A549 (cell line): ENCODE measurements at regions not wholly inside any gene's neighbourhood (a gene's known extent, or its start where the extent isn't known, plus 50 kb on each side); places are given as distances from the start of the nearest gene placed in this dataset.

Source experiments
- ATAC-seq, 2 experiments: fragments of 200-7000 bp in 1 of 2; fragments of >200 bp in 1 of 2; cut with Nextera tagmentation in 1 of 2; cut with Tn5 transposase in 1 of 2; 3 replicates each; pipeline versions ENCODE4 v1.8.0 to v1.9.1; 2018 to 2020; ENCODE audit warnings: mild to moderate bottlenecking in 1 of 2, moderate library complexity in 1 of 2
- CTCF ChIA-PET: fragments of 300-600 bp; sonication (Branson Sonifier 250); formaldehyde crosslinking; extraction: SDS; loops from one replicate; lab custom pipeline; 2021; ENCODE audit warnings: antibody characterized with exemption, inconsistent platforms; lab: Yijun Ruan, JAX
- POLR2A ChIA-PET: fragments of 350-600 bp; formaldehyde crosslinking; extraction: SDS; loops from one replicate; lab custom pipeline; 2021; ENCODE audit warnings: antibody characterized with exemption, inconsistent platforms; lab: Yijun Ruan, JAX
- DNase-seq, 2 experiments: peaks; one replicate each; pipeline versions ENCODE4 v3.0.0 to v3.0.0-alpha.2; 2011 to 2016; ENCODE audit warnings: low read depth in 1 of 2, low spot score in 1 of 2
- FAIRE-seq: peaks from 2 replicates; lab custom pipeline; 2011; peaks lifted over from hg19 to GRCh38; lab: Jason Lieb, UNC
- H3K27ac ChIP-seq, 2 experiments: fragments of >200 bp; sonication (Bioruptor Twin); formaldehyde crosslinking; 3 replicates each; pipeline ENCODE4 v1.5.1; 2016 to 2017
- H3K4me1 ChIP-seq: fragments of >200 bp; sonication (Bioruptor Twin); formaldehyde crosslinking; 3 replicates; pipeline ENCODE4 v1.6.1; 2016
- H3K4me2 ChIP-seq: fragments of >200 bp; sonication (Bioruptor Twin); formaldehyde crosslinking; 3 replicates; pipeline ENCODE4 v1.6.1; 2016
- H3K4me3 ChIP-seq: fragments of >200 bp; sonication (Bioruptor Twin); formaldehyde crosslinking; 3 replicates; pipeline ENCODE4 v1.5.1; 2016
- H3K9me3 ChIP-seq: fragments of >200 bp; sonication (Bioruptor Twin); formaldehyde crosslinking; 3 replicates; pipeline ENCODE4 v1.6.1; 2016
- BHLHE40 ChIP-seq: IDR thresholded peaks from 2 replicates; pipeline ENCODE4 v1.6.1; 2012; ENCODE audit warnings: low read depth, low read length, inconsistent platforms
- CBX8 ChIP-seq: fragments of 200-600 bp; sonication (generic); IDR thresholded peaks from 2 replicates; pipeline ENCODE4 v1.6.1; 2016
- CEBPB ChIP-seq, 2 experiments: fragments of >200 bp in 1 of 2; sonication (Bioruptor Twin) in 1 of 2; formaldehyde crosslinking in 1 of 2; IDR thresholded peaks; 2 replicates each; pipeline ENCODE4 v1.6.1; 2012 to 2016
- CHD4 ChIP-seq: fragments of 200-600 bp; sonication (generic); IDR thresholded peaks from 2 replicates; pipeline ENCODE4 v1.6.1; 2016; ENCODE audit warnings: antibody characterized with exemption, mild to moderate bottlenecking, borderline replicate concordance
- EHF ChIP-seq: fragments of 250-450 bp; sonication (Bioruptor Pico); IDR thresholded peaks from 2 replicates; pipeline ENCODE4 v1.5.0; 2020; ENCODE audit warnings: mild to moderate bottlenecking
- EP300 ChIP-seq, 2 experiments: fragments of >200 bp; sonication (Bioruptor Twin); formaldehyde crosslinking; IDR thresholded peaks; 2 replicates in 1 of 2; 3 replicates in 1 of 2; pipeline ENCODE4 v1.6.1; 2016 to 2017
- FOSB ChIP-seq: fragments of 250-450 bp; sonication (Bioruptor Pico); IDR thresholded peaks from 2 replicates; pipeline ENCODE4 v1.5.0; 2020; ENCODE audit warnings: mild to moderate bottlenecking, moderate library complexity
- FOSL2 ChIP-seq, 2 experiments: fragments of 450-650 bp in 1 of 2; fragments of >200 bp in 1 of 2; sonication (Bioruptor Twin) in 1 of 2; formaldehyde crosslinking; IDR thresholded peaks; 2 replicates each; pipeline versions ENCODE4 v1.5.0 to v1.6.1; 2016 to 2020; ENCODE audit warnings: mild to moderate bottlenecking in 1 of 2, moderate library complexity in 1 of 2
- FOXS1 ChIP-seq: fragments of 250-450 bp; sonication (Bioruptor Pico); IDR thresholded peaks from 2 replicates; pipeline ENCODE4 v1.5.0; 2020; ENCODE audit warnings: mild to moderate bottlenecking, moderate library complexity
- GATA3 ChIP-seq: IDR thresholded peaks from 2 replicates; pipeline ENCODE4 v1.6.1; 2012; ENCODE audit warnings: borderline replicate concordance
- HDAC2 ChIP-seq: fragments of 200-600 bp; sonication (generic); IDR thresholded peaks from 2 replicates; pipeline ENCODE4 v1.6.1; 2016
- HEYL ChIP-seq: fragments of 250-450 bp; sonication (Bioruptor Pico); IDR thresholded peaks from 2 replicates; pipeline ENCODE4 v1.8.0; 2021; ENCODE audit warnings: mild to moderate bottlenecking, moderate library complexity
- HOXB13 ChIP-seq: fragments of 250-450 bp; sonication (Bioruptor Pico); IDR thresholded peaks from 2 replicates; pipeline ENCODE4 v1.5.0; 2020; ENCODE audit warnings: low read depth, mild to moderate bottlenecking, moderate library complexity
- KDM1A ChIP-seq: fragments of 200-600 bp; sonication (generic); IDR thresholded peaks from 2 replicates; pipeline ENCODE4 v1.6.1; 2016; ENCODE audit warnings: low read depth, mild to moderate bottlenecking
- MAFK ChIP-seq: fragments of 450-650 bp; IDR thresholded peaks from 2 replicates; pipeline ENCODE4 v1.6.1; 2014; ENCODE audit not compliant: partially characterized antibody
- MAZ ChIP-seq: fragments of 150-350 bp; IDR thresholded peaks from 2 replicates; pipeline ENCODE4 v1.6.1; 2014; ENCODE audit warnings: antibody characterized with exemption, low read depth, low read length, borderline replicate concordance
- MYC ChIP-seq: IDR thresholded peaks from 2 replicates; pipeline ENCODE4 v1.6.1; 2012; ENCODE audit warnings: mild to moderate bottlenecking, inconsistent platforms, low read length, improper control_type of control experiment, borderline replicate concordance
- NFE2L2 ChIP-seq: fragments of 150-350 bp; conservative IDR thresholded peaks from 2 replicates; pipeline ENCODE4 v1.6.1; 2014; ENCODE audit warnings: low read length
- NR3C1 ChIP-seq: fragments of >200 bp; sonication (Bioruptor Twin); formaldehyde crosslinking; IDR thresholded peaks from 3 replicates; pipeline ENCODE4 v1.6.1; 2017
- RFX5 ChIP-seq: fragments of 450-650 bp; IDR thresholded peaks from 2 replicates; pipeline ENCODE4 v1.7.1; 2014; ENCODE audit warnings: antibody characterized with exemption, mild to moderate bottlenecking, moderate library complexity
- RNF2 ChIP-seq: fragments of 200-600 bp; sonication (generic); IDR thresholded peaks from 2 replicates; pipeline ENCODE4 v1.6.1; 2016; ENCODE audit warnings: low read depth, mild to moderate bottlenecking, antibody characterized with exemption, moderate library complexity, borderline replicate concordance
- SMC3 ChIP-seq: fragments of >200 bp; sonication (Bioruptor Twin); formaldehyde crosslinking; IDR thresholded peaks from 3 replicates; pipeline ENCODE4 v1.6.1; 2018; ENCODE audit warnings: inconsistent platforms
- TFCP2L1 ChIP-seq: fragments of 250-450 bp; sonication (Bioruptor Pico); IDR thresholded peaks from 2 replicates; pipeline ENCODE4 v1.5.0; 2021; ENCODE audit warnings: mild to moderate bottlenecking
- ZFP36 ChIP-seq: fragments of 450-650 bp; IDR thresholded peaks from 2 replicates; pipeline ENCODE4 v1.6.1; 2014; ENCODE audit warnings: borderline replicate concordance; ENCODE audit not compliant: partially characterized antibody
- WGBS: methylation state at CpG from one replicate; pipeline ENCODE4 v1.1.6; 2017; ENCODE audit errors: missing lambda C conversion rate; 5-methylcytosine and 5-hydroxymethylcytosine counted together
- TF ChIP-seq, protein P1 (sequence below): fragments of >200 bp; sonication (Bioruptor Twin); formaldehyde crosslinking; IDR thresholded peaks from 3 replicates; pipeline ENCODE4 v1.6.1; 2016
- TF ChIP-seq, protein P2 (sequence below): fragments of >200 bp; sonication (Bioruptor Twin); formaldehyde crosslinking; IDR thresholded peaks from 2 replicates; pipeline ENCODE4 v1.6.1; 2016
- TF ChIP-seq, protein P3 (sequence below): fragments of 200-600 bp; sonication (generic); IDR thresholded peaks from 2 replicates; pipeline ENCODE4 v1.6.1; 2016; ENCODE audit warnings: antibody characterized with exemption, mild to moderate bottlenecking, moderate library complexity

DNA sequence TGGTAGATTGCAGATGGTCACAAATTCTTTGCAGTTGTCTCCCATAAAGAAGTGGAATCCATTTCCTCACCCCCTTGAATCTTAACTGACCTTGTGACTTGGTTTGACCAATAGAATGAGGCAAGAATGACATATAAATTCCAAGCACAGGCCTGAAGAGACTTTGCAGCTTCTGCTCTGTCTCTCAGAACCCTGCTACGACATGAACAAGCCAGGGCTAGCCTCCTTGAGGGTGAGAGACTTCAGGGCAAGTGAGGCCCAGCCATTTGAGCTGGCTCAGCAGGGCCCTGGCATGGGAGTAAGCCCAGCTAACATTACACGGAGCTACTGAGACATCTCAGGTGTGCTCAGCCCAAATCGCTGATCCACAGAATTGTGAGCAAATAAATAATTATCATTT is 216.3 kb upstream of the MAN1A1 start:
- FAIRE-seq, result no peak
- no peak for DNase-seq
- ChIA-PET POLR2A (no interaction called here), CTCF (no interaction called here)
- TF ChIP-seq, protein P1, sequence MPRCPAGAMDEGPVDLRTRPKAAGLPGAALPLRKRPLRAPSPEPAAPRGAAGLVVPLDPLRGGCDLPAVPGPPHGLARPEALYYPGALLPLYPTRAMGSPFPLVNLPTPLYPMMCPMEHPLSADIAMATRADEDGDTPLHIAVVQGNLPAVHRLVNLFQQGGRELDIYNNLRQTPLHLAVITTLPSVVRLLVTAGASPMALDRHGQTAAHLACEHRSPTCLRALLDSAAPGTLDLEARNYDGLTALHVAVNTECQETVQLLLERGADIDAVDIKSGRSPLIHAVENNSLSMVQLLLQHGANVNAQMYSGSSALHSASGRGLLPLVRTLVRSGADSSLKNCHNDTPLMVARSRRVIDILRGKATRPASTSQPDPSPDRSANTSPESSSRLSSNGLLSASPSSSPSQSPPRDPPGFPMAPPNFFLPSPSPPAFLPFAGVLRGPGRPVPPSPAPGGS, result no peak
- TF ChIP-seq FOXS1 (CRISPR knock-in tag) (no peak), MYC (no peak), HDAC2 (no peak), HEYL (CRISPR knock-in tag) (no peak), RNF2 (no peak), BHLHE40 (no peak), SMC3 (no peak), RFX5 (no peak), NR3C1 (no peak), TFCP2L1 (no peak)
- ATAC-seq, result no peak
- Histone ChIP-seq H3K4me2 (no peak overlapping the region), H3K27ac (no peak overlapping the region), H3K4me1 (no peaks in the 10 kb centered on the region), H3K4me3 (no peak overlapping the region), H3K9me3 (no peaks in the 10 kb centered on the region)
- 21% methylated on average over 3 of the region's 3 CpGs for WGBS

DNA sequence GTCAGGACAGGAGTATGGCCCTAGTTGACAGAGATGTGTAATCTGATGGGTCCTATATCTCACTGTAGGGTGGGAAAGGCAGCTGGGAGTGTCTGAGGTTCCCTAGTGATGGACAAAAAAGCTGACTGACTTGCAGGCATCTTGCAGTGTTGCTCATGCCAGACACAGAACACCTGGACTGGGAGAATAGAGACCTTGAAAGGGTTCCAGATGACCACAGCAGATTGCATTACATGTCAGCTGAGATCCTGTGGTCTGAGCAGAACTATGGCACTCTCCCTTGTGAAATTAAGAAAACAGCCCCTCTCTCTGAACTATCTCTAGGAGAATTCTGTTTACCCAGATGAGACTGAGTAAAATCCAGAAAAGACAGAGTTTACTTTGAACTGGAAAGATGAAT is 212.6 kb upstream of the MAN1A1 start:
- no peaks in the 10 kb centered on the region for H3K4me1 ChIP-seq
- no peak overlapping the region for H3K27ac ChIP-seq
- DNase-seq, result no peak
- ChIA-PET POLR2A (no interaction called here), CTCF (no interaction called here)
- no peaks in the 10 kb centered on the region for H3K9me3 ChIP-seq
- no peak overlapping the region for H3K4me3 ChIP-seq
- ATAC-seq, result no peak
- FAIRE-seq, result no peak
- H3K4me2 ChIP-seq, result no peak overlapping the region
- TF ChIP-seq EHF (CRISPR knock-in tag) (no peak), CHD4 (no peak), CBX8 (no peak), MAZ (no peak), NFE2L2 (no peak), FOSB (CRISPR knock-in tag) (no peak), KDM1A (no peak), EP300 (IDR thresholded peaks at IDR 0.05) (no peak)
- TF ChIP-seq, protein P2, sequence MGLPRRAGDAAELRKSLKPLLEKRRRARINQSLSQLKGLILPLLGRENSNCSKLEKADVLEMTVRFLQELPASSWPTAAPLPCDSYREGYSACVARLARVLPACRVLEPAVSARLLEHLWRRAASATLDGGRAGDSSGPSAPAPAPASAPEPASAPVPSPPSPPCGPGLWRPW, result no peak

DNA sequence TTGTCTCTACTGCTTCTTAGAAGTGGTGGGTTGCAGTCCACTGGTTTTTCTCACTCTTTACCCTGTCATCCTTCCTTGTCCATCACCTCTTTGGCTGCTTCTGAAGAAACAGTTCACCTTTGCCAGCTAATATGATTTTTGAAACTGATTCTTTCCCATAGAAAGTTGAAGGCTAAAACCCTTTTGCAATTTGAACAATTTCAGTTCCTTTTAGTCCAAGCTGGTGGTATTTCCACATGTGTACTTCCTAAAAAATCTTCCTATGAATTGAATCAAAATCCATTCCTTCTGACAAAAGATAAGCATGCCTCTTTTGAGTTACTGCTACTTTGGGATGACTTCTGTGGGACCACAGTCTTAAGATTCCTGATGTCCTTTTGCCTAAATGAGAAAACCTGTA is 210.0 kb upstream of the MAN1A1 start:
- DNase-seq (no peak), FAIRE-seq (no peak), ATAC-seq (no peak)
- Histone ChIP-seq H3K9me3 (no peaks in the 10 kb centered on the region), H3K4me1 (no peaks in the 10 kb centered on the region), H3K27ac (no peak overlapping the region), H3K4me3 (no peak overlapping the region), H3K4me2 (no peak overlapping the region)
- ChIA-PET POLR2A (no interaction called here), CTCF (no interaction called here)
- TF ChIP-seq, protein P3, sequence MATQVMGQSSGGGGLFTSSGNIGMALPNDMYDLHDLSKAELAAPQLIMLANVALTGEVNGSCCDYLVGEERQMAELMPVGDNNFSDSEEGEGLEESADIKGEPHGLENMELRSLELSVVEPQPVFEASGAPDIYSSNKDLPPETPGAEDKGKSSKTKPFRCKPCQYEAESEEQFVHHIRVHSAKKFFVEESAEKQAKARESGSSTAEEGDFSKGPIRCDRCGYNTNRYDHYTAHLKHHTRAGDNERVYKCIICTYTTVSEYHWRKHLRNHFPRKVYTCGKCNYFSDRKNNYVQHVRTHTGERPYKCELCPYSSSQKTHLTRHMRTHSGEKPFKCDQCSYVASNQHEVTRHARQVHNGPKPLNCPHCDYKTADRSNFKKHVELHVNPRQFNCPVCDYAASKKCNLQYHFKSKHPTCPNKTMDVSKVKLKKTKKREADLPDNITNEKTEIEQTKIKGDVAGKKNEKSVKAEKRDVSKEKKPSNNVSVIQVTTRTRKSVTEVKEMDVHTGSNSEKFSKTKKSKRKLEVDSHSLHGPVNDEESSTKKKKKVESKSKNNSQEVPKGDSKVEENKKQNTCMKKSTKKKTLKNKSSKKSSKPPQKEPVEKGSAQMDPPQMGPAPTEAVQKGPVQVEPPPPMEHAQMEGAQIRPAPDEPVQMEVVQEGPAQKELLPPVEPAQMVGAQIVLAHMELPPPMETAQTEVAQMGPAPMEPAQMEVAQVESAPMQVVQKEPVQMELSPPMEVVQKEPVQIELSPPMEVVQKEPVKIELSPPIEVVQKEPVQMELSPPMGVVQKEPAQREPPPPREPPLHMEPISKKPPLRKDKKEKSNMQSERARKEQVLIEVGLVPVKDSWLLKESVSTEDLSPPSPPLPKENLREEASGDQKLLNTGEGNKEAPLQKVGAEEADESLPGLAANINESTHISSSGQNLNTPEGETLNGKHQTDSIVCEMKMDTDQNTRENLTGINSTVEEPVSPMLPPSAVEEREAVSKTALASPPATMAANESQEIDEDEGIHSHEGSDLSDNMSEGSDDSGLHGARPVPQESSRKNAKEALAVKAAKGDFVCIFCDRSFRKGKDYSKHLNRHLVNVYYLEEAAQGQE, result no peak
- TF ChIP-seq NR3C1 (no peak), MAFK (no peak), GATA3 (no peak), CEBPB (IDR thresholded peaks at IDR 0.05) (no peak), NFE2L2 (no peak), MAZ (no peak), ZFP36 (no peak), FOSL2 (IDR thresholded peaks at IDR 0.05) (no peak), FOSL2 (CRISPR knock-in tag; IDR thresholded peaks at IDR 0.05) (no peak), HOXB13 (CRISPR knock-in tag) (no peak)
- TF ChIP-seq, protein P2, result no peak
